GM12878 (cell line): ENCODE measurements at regions not wholly inside any gene's neighbourhood (a gene's known extent, or its start where the extent isn't known, plus 50 kb on each side); places are given as distances from the start of the nearest gene placed in this dataset.

Experiments used
- ATAC-seq: fragments of 200-7000 bp; cut with Tn5 transposase; 3 replicates; pipeline ENCODE4 v1.9.1; 2020; ENCODE audit warnings: mild to moderate bottlenecking, moderate library complexity
- BruUV-seq: library from RNA; stranded (reverse); fragments of 400-500 nt; replicated peaks from 2 replicates; lab custom pipeline; 2021; lab: Mats Ljungman, UMichigan
- CTCF ChIA-PET: fragments of 300-600 bp; sonication (Branson Sonifier 250); formaldehyde crosslinking; extraction: SDS; loops from one replicate; lab custom pipeline; 2021; ENCODE audit warnings: inconsistent platforms; lab: Yijun Ruan, JAX
- POLR2A ChIA-PET: fragments of 350-600 bp; formaldehyde crosslinking; extraction: SDS; loops from one replicate; lab custom pipeline; 2021; ENCODE audit warnings: inconsistent platforms; lab: Charles Lee
- RAD21 ChIA-PET: fragments of 300-600 bp; sonication (Branson Sonifier 250); formaldehyde crosslinking; loops from one replicate; lab custom pipeline; 2023; ENCODE audit warnings: antibody characterized with exemption; ENCODE audit not compliant: unreplicated experiment; lab: Charles Lee
- SMC1A ChIA-PET: fragments of 300-600 bp; sonication (Branson Sonifier 250); formaldehyde crosslinking; loops from one replicate; lab custom pipeline; 2023; ENCODE audit not compliant: unreplicated experiment, uncharacterized antibody; lab: Charles Lee
- DNase-seq: peaks from one replicate; pipeline ENCODE4 v3.0.0-alpha.2; 2011; ENCODE audit warnings: low read depth, low spot score
- FAIRE-seq: peaks from 3 replicates; lab custom pipeline; 2011; peaks lifted over from hg19 to GRCh38; lab: Jason Lieb, UNC
- H2AFZ ChIP-seq: 2 replicates; pipeline ENCODE4 v1.6.0; 2011; ENCODE audit warnings: low read depth, low read length, control low read depth; ENCODE audit not compliant: control insufficient read depth
- H3K27ac ChIP-seq: 2 replicates; pipeline ENCODE4 v1.5.1; 2011; ENCODE audit warnings: control low read depth; ENCODE audit not compliant: control insufficient read depth, insufficient read depth
- H3K27me3 ChIP-seq, 2 experiments: replicated peaks in 1 of 2; 2 replicates each; pipeline versions ENCODE4 v1.6.0 to v1.6.1; 2011; ENCODE audit warnings: low read length in 1 of 2; ENCODE audit not compliant: control insufficient read depth in 2 of 2, insufficient read depth in 2 of 2
- H3K36me3 ChIP-seq, 2 experiments: 2 replicates each; pipeline ENCODE4 v1.5.1; 2011; ENCODE audit warnings: low read length in 1 of 2; ENCODE audit not compliant: control insufficient read depth in 2 of 2, insufficient read depth in 2 of 2
- H3K4me1 ChIP-seq: 2 replicates; pipeline ENCODE4 v1.6.1; 2011; ENCODE audit warnings: mild to moderate bottlenecking, low read length, moderate library complexity, mixed read lengths; ENCODE audit not compliant: control insufficient read depth, insufficient read depth
- H3K4me2 ChIP-seq: 2 replicates; pipeline ENCODE4 v1.6.0; 2011; ENCODE audit warnings: control low read depth; ENCODE audit not compliant: control insufficient read depth, insufficient read depth
- H3K4me3 ChIP-seq: fragments of 200-600 bp; sonication (generic); 2 replicates; pipeline ENCODE4 v1.5.1; 2016
- H3K79me2 ChIP-seq: 2 replicates; pipeline ENCODE4 v1.6.0; 2011; ENCODE audit warnings: low read length; ENCODE audit not compliant: control insufficient read depth, insufficient read depth
- H3K9ac ChIP-seq: 2 replicates; pipeline ENCODE4 v1.8.0; 2011; ENCODE audit warnings: low read length, control low read depth, mixed read lengths; ENCODE audit not compliant: control insufficient read depth, insufficient read depth
- H3K9me3 ChIP-seq: replicated peaks from 3 replicates; pipeline ENCODE4 v1.5.1; 2011; ENCODE audit warnings: mild to moderate bottlenecking, low read length; ENCODE audit not compliant: control insufficient read depth, insufficient read depth
- H4K20me1 ChIP-seq: 2 replicates; pipeline ENCODE4 v1.6.0; 2011; ENCODE audit not compliant: control insufficient read depth, insufficient read depth
- BACH1 ChIP-seq: fragments of 450-650 bp; IDR thresholded peaks from 2 replicates; pipeline ENCODE4 v1.6.1; 2017; ENCODE audit warnings: mild to moderate bottlenecking, borderline replicate concordance
- BCL11A ChIP-seq: IDR thresholded peaks from 2 replicates; pipeline ENCODE4 v1.6.1; 2011; ENCODE audit warnings: low read depth, low read length
- CHD2 ChIP-seq: IDR thresholded peaks from 2 replicates; pipeline ENCODE4 v1.6.1; 2011; ENCODE audit warnings: low read depth, low read length, improper control_type of control experiment, borderline replicate concordance
- CHD4 ChIP-seq: fragments of 200-600 bp; sonication (generic); IDR thresholded peaks from 2 replicates; pipeline ENCODE4 v1.6.1; 2016; ENCODE audit warnings: mild to moderate bottlenecking
- FOS ChIP-seq: IDR thresholded peaks from 3 replicates; pipeline ENCODE4 v1.6.1; 2011; ENCODE audit warnings: borderline replicate concordance; ENCODE audit not compliant: insufficient read length; ENCODE audit errors: extremely low read depth
- KDM1A ChIP-seq: fragments of 200-600 bp; sonication (generic); IDR thresholded peaks from 2 replicates; pipeline ENCODE4 v1.6.1; 2016; ENCODE audit warnings: borderline replicate concordance
- MEF2B ChIP-seq: fragments of 450-650 bp; IDR thresholded peaks from 2 replicates; pipeline ENCODE4 v1.6.1; 2018; ENCODE audit warnings: mild to moderate bottlenecking, moderate library complexity; ENCODE audit not compliant: partially characterized antibody, poor library complexity, severe bottlenecking
- NR2C2 ChIP-seq: IDR thresholded peaks from 2 replicates; pipeline ENCODE4 v1.6.1; 2011; ENCODE audit warnings: borderline replicate concordance, low read depth; ENCODE audit not compliant: control insufficient read depth, insufficient read length
- NRF1 ChIP-seq: conservative IDR thresholded peaks from 2 replicates; pipeline ENCODE4 v1.6.1; 2011; ENCODE audit warnings: mild to moderate bottlenecking, low read depth, low read length, improper control_type of control experiment
- PML ChIP-seq: IDR thresholded peaks from 2 replicates; pipeline ENCODE4 v1.6.1; 2012; ENCODE audit warnings: low read length, inconsistent platforms
- RFX5 ChIP-seq: IDR thresholded peaks from 2 replicates; pipeline ENCODE4 v1.6.1; 2011; ENCODE audit warnings: low read depth, low read length, improper control_type of control experiment
- RUNX3 ChIP-seq: IDR thresholded peaks from 2 replicates; pipeline ENCODE4 v1.6.1; 2012; ENCODE audit warnings: low read length, inconsistent platforms
- TARDBP ChIP-seq: IDR thresholded peaks from 2 replicates; pipeline ENCODE4 v1.6.1; 2016; ENCODE audit warnings: borderline replicate concordance
- TCF3 ChIP-seq: IDR thresholded peaks from 2 replicates; pipeline ENCODE4 v1.6.1; 2012; ENCODE audit warnings: low read depth, mild to moderate bottlenecking, low read length, borderline replicate concordance; ENCODE audit not compliant: insufficient read depth
- WGBS: methylation state at CpG from one replicate; pipeline ENCODE4 v1.1.6; 2016; ENCODE audit warnings: low lambda C conversion rate; ENCODE audit not compliant: insufficient replicate concordance, insufficient coverage; ENCODE audit errors: missing lambda C conversion rate; 5-methylcytosine and 5-hydroxymethylcytosine counted together
- in situ Hi-C: fragments of 300-500 bp; cut with MboI; formaldehyde crosslinking; loops from 9 replicates; pipeline ENCODE4 v1.14.3; 2018; ENCODE audit warnings: mixed read lengths
- intact Hi-C: fragments of 100-400 bp; cut with micrococcal nuclease; formaldehyde crosslinking; loops from one replicate; pipeline ENCODE4 v1.14.2; 2022; ENCODE audit not compliant: unreplicated experiment
- TF ChIP-seq, protein P1 (sequence below): fragments of 450-650 bp; IDR thresholded peaks from 2 replicates; pipeline ENCODE4 v1.6.1; 2018; ENCODE audit warnings: mild to moderate bottlenecking, low read depth, moderate library complexity; ENCODE audit not compliant: partially characterized antibody
- TF ChIP-seq, protein P2 (sequence below): fragments of 450-650 bp; IDR thresholded peaks from 2 replicates; pipeline ENCODE4 v1.6.1; 2017; ENCODE audit warnings: antibody characterized with exemption, mild to moderate bottlenecking, moderate library complexity
- TF ChIP-seq, protein P3 (sequence below), 3 experiments: IDR thresholded peaks in 2 of 3; conservative IDR thresholded peaks in 1 of 3; 2 replicates each; pipeline ENCODE4 v1.5.1; 2011; ENCODE audit warnings: low read depth in 3 of 3, low read length in 3 of 3, mild to moderate bottlenecking in 3 of 3, control low read depth in 2 of 3, moderate library complexity in 2 of 3, inconsistent platforms in 1 of 3, mixed read lengths in 1 of 3; ENCODE audit not compliant: control insufficient read depth in 2 of 3, insufficient read depth in 1 of 3; ENCODE audit errors: extremely low read depth in 1 of 3
- TF ChIP-seq, protein P4 (sequence below): IDR thresholded peaks from 2 replicates; pipeline ENCODE4 v1.6.1; 2012; ENCODE audit warnings: low read depth, low read length, improper control_type of control experiment

DNA sequence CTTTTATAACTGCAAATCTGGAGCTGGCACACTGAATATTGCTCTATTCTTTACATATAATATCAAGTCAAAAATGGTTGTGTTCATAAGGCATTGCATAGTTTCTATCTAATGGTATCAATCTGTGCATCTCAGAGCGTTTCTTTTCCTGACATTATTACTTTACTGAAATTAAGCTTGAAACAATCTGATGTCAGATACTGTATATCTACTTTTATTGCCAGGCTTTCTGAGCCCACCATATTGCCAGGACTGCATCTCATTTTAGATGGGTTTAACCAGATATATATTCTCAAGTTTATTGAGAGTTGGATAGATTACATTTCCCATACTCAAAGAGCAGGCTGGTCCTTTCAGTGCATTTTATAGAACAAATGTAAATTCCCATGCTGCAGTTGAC is 122.7 kb upstream of the MEIS2 start:
- Histone ChIP-seq H3K79me2 (no peaks in the 10 kb centered on the region), H3K36me3 (no peaks in the 10 kb centered on the region), H4K20me1 (no peaks in the 10 kb centered on the region), H3K9me3 (no peaks in the 10 kb centered on the region), H2AFZ (no peak overlapping the region), H3K27ac (no peak overlapping the region), H3K4me3 (no peak overlapping the region), H3K9ac (no peak overlapping the region), H3K4me2 (no peak overlapping the region), H3K4me1 (no peaks in the 10 kb centered on the region), H3K27me3 (no peaks in the 10 kb centered on the region)
- ChIA-PET POLR2A (no interaction called here), CTCF (no interaction called here), SMC1A (interaction anchor here (1.0 kb wide), 1 partner anchor 172 kb away, joined by 3 read pairs; no protein-coding TSS in a partner anchor), RAD21 (no interaction called here)
- BruUV-seq, result no TSS peak
- ATAC-seq, result no peak
- no peak for FAIRE-seq
- in situ Hi-C loops (no loop called here), intact Hi-C loops (no loop called here)
- DNase-seq, result no peak
- 0% methylated on average over 1 of the region's 1 CpG for WGBS
- TF ChIP-seq BACH1 (no peak), NR2C2 (no peak), FOS (no peak), MEF2B (no peak), TARDBP (no peak), BCL11A (no peak), KDM1A (no peak), RFX5 (no peak), CHD2 (no peak), TCF3 (no peak), PML (no peak), RUNX3 (no peak), CHD4 (no peak), NRF1 (no peak)
- TF ChIP-seq, protein P1, sequence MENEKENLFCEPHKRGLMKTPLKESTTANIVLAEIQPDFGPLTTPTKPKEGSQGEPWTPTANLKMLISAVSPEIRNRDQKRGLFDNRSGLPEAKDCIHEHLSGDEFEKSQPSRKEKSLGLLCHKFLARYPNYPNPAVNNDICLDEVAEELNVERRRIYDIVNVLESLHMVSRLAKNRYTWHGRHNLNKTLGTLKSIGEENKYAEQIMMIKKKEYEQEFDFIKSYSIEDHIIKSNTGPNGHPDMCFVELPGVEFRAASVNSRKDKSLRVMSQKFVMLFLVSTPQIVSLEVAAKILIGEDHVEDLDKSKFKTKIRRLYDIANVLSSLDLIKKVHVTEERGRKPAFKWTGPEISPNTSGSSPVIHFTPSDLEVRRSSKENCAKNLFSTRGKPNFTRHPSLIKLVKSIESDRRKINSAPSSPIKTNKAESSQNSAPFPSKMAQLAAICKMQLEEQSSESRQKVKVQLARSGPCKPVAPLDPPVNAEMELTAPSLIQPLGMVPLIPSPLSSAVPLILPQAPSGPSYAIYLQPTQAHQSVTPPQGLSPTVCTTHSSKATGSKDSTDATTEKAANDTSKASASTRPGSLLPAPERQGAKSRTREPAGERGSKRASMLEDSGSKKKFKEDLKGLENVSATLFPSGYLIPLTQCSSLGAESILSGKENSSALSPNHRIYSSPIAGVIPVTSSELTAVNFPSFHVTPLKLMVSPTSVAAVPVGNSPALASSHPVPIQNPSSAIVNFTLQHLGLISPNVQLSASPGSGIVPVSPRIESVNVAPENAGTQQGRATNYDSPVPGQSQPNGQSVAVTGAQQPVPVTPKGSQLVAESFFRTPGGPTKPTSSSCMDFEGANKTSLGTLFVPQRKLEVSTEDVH, result no peak
- TF ChIP-seq, protein P2, sequence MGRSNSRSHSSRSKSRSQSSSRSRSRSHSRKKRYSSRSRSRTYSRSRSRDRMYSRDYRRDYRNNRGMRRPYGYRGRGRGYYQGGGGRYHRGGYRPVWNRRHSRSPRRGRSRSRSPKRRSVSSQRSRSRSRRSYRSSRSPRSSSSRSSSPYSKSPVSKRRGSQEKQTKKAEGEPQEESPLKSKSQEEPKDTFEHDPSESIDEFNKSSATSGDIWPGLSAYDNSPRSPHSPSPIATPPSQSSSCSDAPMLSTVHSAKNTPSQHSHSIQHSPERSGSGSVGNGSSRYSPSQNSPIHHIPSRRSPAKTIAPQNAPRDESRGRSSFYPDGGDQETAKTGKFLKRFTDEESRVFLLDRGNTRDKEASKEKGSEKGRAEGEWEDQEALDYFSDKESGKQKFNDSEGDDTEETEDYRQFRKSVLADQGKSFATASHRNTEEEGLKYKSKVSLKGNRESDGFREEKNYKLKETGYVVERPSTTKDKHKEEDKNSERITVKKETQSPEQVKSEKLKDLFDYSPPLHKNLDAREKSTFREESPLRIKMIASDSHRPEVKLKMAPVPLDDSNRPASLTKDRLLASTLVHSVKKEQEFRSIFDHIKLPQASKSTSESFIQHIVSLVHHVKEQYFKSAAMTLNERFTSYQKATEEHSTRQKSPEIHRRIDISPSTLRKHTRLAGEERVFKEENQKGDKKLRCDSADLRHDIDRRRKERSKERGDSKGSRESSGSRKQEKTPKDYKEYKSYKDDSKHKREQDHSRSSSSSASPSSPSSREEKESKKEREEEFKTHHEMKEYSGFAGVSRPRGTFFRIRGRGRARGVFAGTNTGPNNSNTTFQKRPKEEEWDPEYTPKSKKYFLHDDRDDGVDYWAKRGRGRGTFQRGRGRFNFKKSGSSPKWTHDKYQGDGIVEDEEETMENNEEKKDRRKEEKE, result no peak
- TF ChIP-seq, protein P3, sequence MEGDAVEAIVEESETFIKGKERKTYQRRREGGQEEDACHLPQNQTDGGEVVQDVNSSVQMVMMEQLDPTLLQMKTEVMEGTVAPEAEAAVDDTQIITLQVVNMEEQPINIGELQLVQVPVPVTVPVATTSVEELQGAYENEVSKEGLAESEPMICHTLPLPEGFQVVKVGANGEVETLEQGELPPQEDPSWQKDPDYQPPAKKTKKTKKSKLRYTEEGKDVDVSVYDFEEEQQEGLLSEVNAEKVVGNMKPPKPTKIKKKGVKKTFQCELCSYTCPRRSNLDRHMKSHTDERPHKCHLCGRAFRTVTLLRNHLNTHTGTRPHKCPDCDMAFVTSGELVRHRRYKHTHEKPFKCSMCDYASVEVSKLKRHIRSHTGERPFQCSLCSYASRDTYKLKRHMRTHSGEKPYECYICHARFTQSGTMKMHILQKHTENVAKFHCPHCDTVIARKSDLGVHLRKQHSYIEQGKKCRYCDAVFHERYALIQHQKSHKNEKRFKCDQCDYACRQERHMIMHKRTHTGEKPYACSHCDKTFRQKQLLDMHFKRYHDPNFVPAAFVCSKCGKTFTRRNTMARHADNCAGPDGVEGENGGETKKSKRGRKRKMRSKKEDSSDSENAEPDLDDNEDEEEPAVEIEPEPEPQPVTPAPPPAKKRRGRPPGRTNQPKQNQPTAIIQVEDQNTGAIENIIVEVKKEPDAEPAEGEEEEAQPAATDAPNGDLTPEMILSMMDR (IDR thresholded peaks at IDR 0.05 in 2 of 3, conservative IDR thresholded peaks at IDR 0.05 in 1 of 3; ENCODE audit: control insufficient read depth in 2 of 3, extremely low read depth in 1 of 3, insufficient read depth in 1 of 3, low read depth in 3 of 3, low read length in 3 of 3), result no peak
- TF ChIP-seq, protein P4, sequence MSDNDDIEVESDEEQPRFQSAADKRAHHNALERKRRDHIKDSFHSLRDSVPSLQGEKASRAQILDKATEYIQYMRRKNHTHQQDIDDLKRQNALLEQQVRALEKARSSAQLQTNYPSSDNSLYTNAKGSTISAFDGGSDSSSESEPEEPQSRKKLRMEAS, result no peak
